GM23248 (cell line): ENCODE measurements at regions not wholly inside any gene's neighbourhood (a gene's known extent, or its start where the extent isn't known, plus 50 kb on each side); places are given as distances from the start of the nearest gene placed in this dataset.

Source experiments
- DNase-seq: peaks from one replicate; pipeline ENCODE4 v3.0.0-alpha.2; 2015
- H2AFZ ChIP-seq: fragments of 200-600 bp; sonication (generic); 2 replicates; pipeline ENCODE4 v1.6.1; 2016; ENCODE audit warnings: antibody characterized with exemption
- H3F3A ChIP-seq: fragments of 200-600 bp; sonication (generic); 2 replicates; pipeline ENCODE4 v1.6.1; 2016; ENCODE audit warnings: mild to moderate bottlenecking, antibody characterized with exemption, mixed run types; ENCODE audit not compliant: insufficient read depth
- H3K27ac ChIP-seq: fragments of 200-600 bp; sonication (generic); 2 replicates; pipeline ENCODE4 v1.5.1; 2016; ENCODE audit warnings: mild to moderate bottlenecking
- H3K27me3 ChIP-seq: fragments of 200-600 bp; sonication (generic); replicated peaks from 2 replicates; pipeline ENCODE4 v1.6.1; 2016; ENCODE audit warnings: mild to moderate bottlenecking; ENCODE audit not compliant: insufficient read depth
- H3K36me3 ChIP-seq: fragments of 200-600 bp; sonication (generic); 2 replicates; pipeline ENCODE4 v1.6.1; 2016; ENCODE audit warnings: low read depth, mild to moderate bottlenecking
- H3K4me1 ChIP-seq: fragments of 200-600 bp; sonication (generic); 2 replicates; pipeline ENCODE4 v1.6.1; 2016; ENCODE audit warnings: mild to moderate bottlenecking; ENCODE audit not compliant: insufficient read depth
- H3K4me2 ChIP-seq: fragments of 200-600 bp; sonication (generic); one replicate; pipeline ENCODE4 v1.6.1; 2016; ENCODE audit warnings: mild to moderate bottlenecking; ENCODE audit not compliant: unreplicated experiment
- H3K4me3 ChIP-seq: fragments of 200-600 bp; sonication (generic); 2 replicates; pipeline ENCODE4 v1.5.1; 2016; ENCODE audit warnings: mild to moderate bottlenecking
- H3K79me2 ChIP-seq: fragments of 200-600 bp; sonication (generic); 2 replicates; pipeline ENCODE4 v1.6.1; 2016; ENCODE audit warnings: mild to moderate bottlenecking; ENCODE audit not compliant: insufficient read depth
- H3K9ac ChIP-seq: fragments of 200-600 bp; sonication (generic); 2 replicates; pipeline ENCODE4 v1.6.1; 2016; ENCODE audit warnings: mild to moderate bottlenecking
- H3K9me2 ChIP-seq: fragments of 200-600 bp; sonication (generic); 2 replicates; pipeline ENCODE4 v1.6.1; 2016; ENCODE audit warnings: mixed run types, mild to moderate bottlenecking, moderate library complexity; ENCODE audit not compliant: insufficient read depth
- H3K9me3 ChIP-seq: fragments of 200-600 bp; sonication (generic); one replicate; pipeline ENCODE4 v1.6.1; 2017; ENCODE audit warnings: low read depth
- H4K20me1 ChIP-seq: fragments of 200-600 bp; sonication (generic); 2 replicates; pipeline ENCODE4 v1.6.0; 2016; ENCODE audit not compliant: insufficient read depth
- EZH2 ChIP-seq: fragments of 200-600 bp; sonication (generic); IDR thresholded peaks from 2 replicates; pipeline ENCODE4 v1.6.1; 2018; ENCODE audit warnings: antibody characterized with exemption, mild to moderate bottlenecking; ENCODE audit not compliant: insufficient read depth, poor library complexity, severe bottlenecking
- EZH2phosphoT487 ChIP-seq: fragments of 200-600 bp; sonication (generic); IDR thresholded peaks from 2 replicates; pipeline ENCODE4 v1.6.1; 2018; ENCODE audit warnings: antibody characterized with exemption, moderate library complexity, mild to moderate bottlenecking, low read depth; ENCODE audit not compliant: insufficient read depth
- WGBS, 2 experiments: methylation state at CpG; one replicate each; pipeline ENCODE4 v1.1.6; 2015 to 2017; ENCODE audit warnings: low lambda C conversion rate in 2 of 2, low coverage in 1 of 2; ENCODE audit errors: missing lambda C conversion rate in 2 of 2; 5-methylcytosine and 5-hydroxymethylcytosine counted together
- in situ Hi-C: fragments of 300-500 bp; cut with MboI; formaldehyde crosslinking; loops from 2 replicates; pipeline ENCODE4 v1.15.0; 2020

DNA sequence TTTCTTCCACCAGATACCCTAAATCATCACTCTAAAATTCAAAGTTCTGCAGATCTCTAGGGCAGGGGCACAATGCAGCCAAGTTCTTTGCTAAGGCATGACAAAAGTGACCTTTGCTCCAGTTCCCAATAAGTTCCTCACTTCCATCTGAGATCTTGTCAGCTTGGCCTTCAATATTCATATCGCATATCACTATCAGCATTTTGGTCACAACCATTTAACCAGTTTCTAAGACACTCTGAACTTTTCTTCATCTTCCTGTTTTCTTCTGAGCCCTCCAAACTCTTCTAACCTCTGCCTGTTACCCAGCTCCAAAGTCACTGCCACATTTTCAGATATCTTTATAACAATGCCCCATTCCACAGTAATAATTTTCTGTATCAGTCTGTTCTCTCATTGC, 452.6 kb upstream of the TRIB2 start:
- no peaks in the 10 kb centered on the region for H3K79me2 ChIP-seq
- peaks cover 6% of the 10 kb centered on the region; the same call in 1 of the 2 replicates for H3F3A ChIP-seq
- H3K4me1 ChIP-seq: 0 out of 2 replicates have a peak, but pooled peaks cover 8% of the 10 kb centered on the region
- no peaks in the 10 kb centered on the region for H3K9me2 ChIP-seq
- H3K27ac ChIP-seq: no peak overlapping the region
- no peak for DNase-seq
- H3K27me3 ChIP-seq: no peaks in the 10 kb centered on the region
- WGBS, 2 experiments: 95 to 96% methylated on average over 1 of the region's 1 CpG
- no peak for TF ChIP-seq EZH2
- no peak for TF ChIP-seq EZH2phosphoT487
- no peaks in the 10 kb centered on the region for H4K20me1 ChIP-seq
- H3K4me2 ChIP-seq: no peak overlapping the region
- H2AFZ ChIP-seq: no peak overlapping the region
- no peak overlapping the region for H3K4me3 ChIP-seq
- H3K9me3 ChIP-seq: no peaks in the 10 kb centered on the region
- H3K36me3 ChIP-seq: no peaks in the 10 kb centered on the region
- H3K9ac ChIP-seq: no peak overlapping the region
- in situ Hi-C loops: no loop called here

DNA sequence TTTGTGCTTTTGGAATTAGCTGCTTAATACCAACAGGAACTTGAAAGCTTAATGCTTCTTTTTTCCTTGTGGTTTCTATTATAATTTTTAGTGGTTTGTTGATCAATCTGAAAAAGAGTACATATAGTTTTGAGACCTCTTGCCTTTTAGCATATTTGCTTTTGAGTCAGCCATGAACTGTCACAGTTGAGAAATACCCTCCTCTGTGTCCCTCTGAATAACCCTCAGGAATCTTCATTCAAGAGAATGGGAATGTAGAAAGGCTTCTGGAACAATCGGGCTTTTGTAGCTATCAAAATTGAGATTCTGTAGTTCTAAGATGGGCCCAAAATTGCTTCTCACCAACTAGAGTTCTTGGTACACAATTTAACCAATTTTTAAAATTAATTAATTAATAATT, 451.1 kb upstream of the TRIB2 start:
- no peaks in the 10 kb centered on the region for H3K36me3 ChIP-seq
- no peaks in the 10 kb centered on the region for H4K20me1 ChIP-seq
- no peak overlapping the region for H3K4me3 ChIP-seq
- no peak overlapping the region for H2AFZ ChIP-seq
- in situ Hi-C loops: no loop called here
- no peak for DNase-seq
- no peaks in the 10 kb centered on the region for H3K27me3 ChIP-seq
- peaks cover 6% of the 10 kb centered on the region; the same call in 1 of the 2 replicates for H3F3A ChIP-seq
- 0 out of 2 replicates have a peak, but pooled peaks cover 8% of the 10 kb centered on the region for H3K4me1 ChIP-seq
- TF ChIP-seq EZH2phosphoT487: no peak
- TF ChIP-seq EZH2: no peak
- no peak overlapping the region for H3K27ac ChIP-seq
- no peaks in the 10 kb centered on the region for H3K9me3 ChIP-seq
- WGBS, 2 experiments: 90 to 92% methylated on average over 1 of the region's 1 CpG
- H3K9me2 ChIP-seq: no peaks in the 10 kb centered on the region
- H3K9ac ChIP-seq: no peak overlapping the region
- H3K4me2 ChIP-seq: no peak overlapping the region
- no peaks in the 10 kb centered on the region for H3K79me2 ChIP-seq

DNA sequence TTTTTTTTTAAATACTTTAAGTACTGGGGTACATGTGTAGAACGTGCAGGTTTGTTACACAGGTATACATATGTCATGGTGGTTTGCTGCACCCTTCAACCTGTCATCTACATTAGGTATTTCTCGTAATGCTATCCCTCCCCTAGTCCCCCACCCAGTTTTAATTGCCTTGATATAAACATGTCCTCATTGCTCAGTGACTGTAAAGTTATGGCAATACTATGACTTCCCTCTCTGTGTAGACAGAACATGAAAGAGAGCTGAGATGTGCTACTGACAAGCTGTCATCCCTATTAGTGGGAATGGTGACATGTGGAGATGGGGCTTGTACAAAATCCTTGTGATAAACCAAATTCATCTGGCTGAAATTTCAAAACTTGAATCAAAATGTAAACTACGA, 449.7 kb upstream of the TRIB2 start:
- 71 to 77% methylated on average over 3 of the region's 3 CpGs for WGBS, 2 experiments
- H3K4me3 ChIP-seq: no peak overlapping the region
- H3F3A ChIP-seq: peaks cover 6% of the 10 kb centered on the region; the same call in 1 of the 2 replicates
- no peaks in the 10 kb centered on the region for H4K20me1 ChIP-seq
- TF ChIP-seq EZH2: no peak
- TF ChIP-seq EZH2phosphoT487: no peak
- no peaks in the 10 kb centered on the region for H3K36me3 ChIP-seq
- H3K9me3 ChIP-seq: no peaks in the 10 kb centered on the region
- H3K27ac ChIP-seq: no peak overlapping the region
- no peak for DNase-seq
- no peak overlapping the region for H2AFZ ChIP-seq
- no peak overlapping the region for H3K4me2 ChIP-seq
- H3K79me2 ChIP-seq: no peaks in the 10 kb centered on the region
- H3K27me3 ChIP-seq: no peaks in the 10 kb centered on the region
- no peaks in the 10 kb centered on the region for H3K9me2 ChIP-seq
- 0 out of 2 replicates have a peak, but pooled peaks cover 8% of the 10 kb centered on the region for H3K4me1 ChIP-seq
- no peak overlapping the region for H3K9ac ChIP-seq
- in situ Hi-C loops: no loop called here

DNA sequence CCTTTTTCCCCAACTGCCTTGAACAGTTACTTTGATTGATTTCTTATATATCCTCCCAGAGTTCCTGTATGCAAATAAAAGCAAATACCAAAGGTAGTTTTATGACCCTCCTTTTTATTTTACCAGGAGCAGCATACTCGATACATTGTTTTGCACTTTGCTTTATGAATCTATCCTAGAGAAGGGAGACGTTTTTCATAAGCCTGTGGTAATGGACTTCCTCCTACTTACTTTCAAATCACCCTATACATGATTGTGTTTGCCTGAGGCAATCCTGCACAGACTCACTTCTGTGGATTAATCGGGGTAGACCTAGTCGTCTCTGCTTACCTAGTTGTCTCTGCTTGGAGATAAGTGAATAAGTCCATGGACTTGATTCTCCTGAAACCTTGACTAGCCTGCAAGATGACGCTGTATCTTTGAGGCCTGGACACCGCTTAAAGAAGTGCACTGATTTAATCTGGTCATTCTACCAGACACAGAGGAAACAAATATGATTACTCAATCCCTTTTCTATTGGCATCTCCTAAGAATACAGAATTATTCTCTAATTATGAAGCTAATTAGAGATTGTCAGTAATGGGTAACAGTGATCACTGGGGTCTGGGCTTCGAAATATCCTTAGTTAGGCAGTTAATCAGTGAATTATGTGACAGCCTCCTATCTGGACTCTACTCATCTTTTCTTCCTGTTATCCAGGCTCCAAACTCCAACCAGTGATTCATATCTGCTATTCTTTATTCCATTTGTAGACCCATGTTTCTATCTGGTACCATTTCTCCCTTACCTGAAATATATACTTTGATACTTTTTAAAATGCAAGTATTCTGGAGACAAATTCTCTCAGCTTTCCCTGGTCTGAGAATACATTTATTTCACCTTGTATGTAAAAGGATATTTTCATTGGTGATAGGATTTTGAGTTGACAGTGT, 447.4 kb upstream of the TRIB2 start:
- in situ Hi-C loops: no loop called here
- Histone ChIP-seq H3K27ac (no peak overlapping the region), H3K4me2 (no peak overlapping the region), H3K9me2 (no peaks in the 10 kb centered on the region), H2AFZ (no peak overlapping the region), H3K36me3 (no peaks in the 10 kb centered on the region), H3F3A (no peaks in the 10 kb centered on the region), H3K4me3 (no peak overlapping the region), H3K27me3 (no peaks in the 10 kb centered on the region), H3K4me1 (no peaks in the 10 kb centered on the region), H4K20me1 (no peaks in the 10 kb centered on the region), H3K9ac (no peak overlapping the region), H3K9me3 (no peaks in the 10 kb centered on the region), H3K79me2 (no peaks in the 10 kb centered on the region)
- 79 to 83% methylated on average over 7 of the region's 7 CpGs for WGBS, 2 experiments
- TF ChIP-seq EZH2 (no peak), EZH2phosphoT487 (no peak)
- no peak for DNase-seq
